CD4-positive, alpha-beta T cell (primary cell): ENCODE measurements at regions not wholly inside any gene's neighbourhood (a gene's known extent, or its start where the extent isn't known, plus 50 kb on each side); places are given as distances from the start of the nearest gene placed in this dataset.
"Not testable (repeated sequence)": the region's sequence is repeated elsewhere in the genome, so short reads cannot be mapped to it uniquely, and the experiment has no call there.

Experiments used
- ATAC-seq: fragments of 200-7000 bp; cut with Tn5 transposase; one replicate; pipeline ENCODE4 v1.10.0; 2022; ENCODE audit warnings: mild to moderate bottlenecking; ENCODE audit not compliant: poor library complexity
- CTCF ChIA-PET: fragments of 350-600 bp; sonication (Branson Sonifier 250); formaldehyde crosslinking; loops from one replicate; lab custom pipeline; 2021; ENCODE audit warnings: antibody characterized with exemption, inconsistent platforms; lab: Charles Lee
- POLR2A ChIA-PET: fragments of 350-600 bp; sonication (Branson Sonifier 250); formaldehyde crosslinking; loops from one replicate; lab custom pipeline; 2021; ENCODE audit warnings: antibody characterized with exemption, inconsistent platforms; lab: Charles Lee
- DNase-seq, 14 experiments: peaks; one replicate each; pipeline ENCODE4 v3.0.0-alpha.2; 2013 to 2020; ENCODE audit warnings: mixed read lengths in 2 of 14
- H3K27ac ChIP-seq, 2 donors: one replicate each; pipeline versions ENCODE4 v1.5.1 to v1.7.0; 2013; ENCODE audit warnings: low read length in 2 of 2, low read depth in 1 of 2, mild to moderate bottlenecking in 1 of 2
- H3K27me3 ChIP-seq, 2 experiments: 1 replicate in 1 of 2; 2 replicates in 1 of 2; pipeline versions ENCODE4 v1.6.1 to v1.7.0; 2013; ENCODE audit warnings: low read length in 2 of 2, control low read depth in 1 of 2, mild to moderate bottlenecking in 1 of 2, moderate library complexity in 1 of 2; ENCODE audit not compliant: insufficient read depth in 2 of 2, control insufficient read depth in 1 of 2
- H3K36me3 ChIP-seq: one replicate; pipeline ENCODE4 v1.6.1; 2013; ENCODE audit warnings: low read length, control low read depth; ENCODE audit not compliant: insufficient read depth
- H3K4me1 ChIP-seq: one replicate; pipeline ENCODE4 v1.6.1; 2013; ENCODE audit warnings: low read length, control low read depth; ENCODE audit not compliant: insufficient read depth
- H3K4me3 ChIP-seq: one replicate; pipeline ENCODE4 v1.5.1; 2013; ENCODE audit warnings: mild to moderate bottlenecking, low read length, moderate library complexity
- H3K9me3 ChIP-seq, 2 experiments: 1 replicate in 1 of 2; 2 replicates in 1 of 2; pipeline versions ENCODE4 v1.6.1 to v1.7.0; 2013; ENCODE audit warnings: low read length in 2 of 2, mild to moderate bottlenecking in 2 of 2, control low read depth in 1 of 2, moderate library complexity in 1 of 2; ENCODE audit not compliant: control insufficient read depth in 1 of 2, insufficient read depth in 1 of 2
- H3K27ac Mint-ChIP-seq: one replicate; pipeline ENCODE4 v1.8.0; 2020; ENCODE audit warnings: mixed read lengths
- H3K27me3 Mint-ChIP-seq: one replicate; pipeline ENCODE4 v1.8.0; 2021; ENCODE audit warnings: mixed read lengths
- H3K36me3 Mint-ChIP-seq: one replicate; pipeline ENCODE4 v1.8.0; 2021; ENCODE audit warnings: low read depth, mixed read lengths
- H3K4me1 Mint-ChIP-seq: one replicate; pipeline ENCODE4 v1.8.0; 2021; ENCODE audit warnings: low read depth, mixed read lengths
- H3K4me3 Mint-ChIP-seq: one replicate; pipeline ENCODE4 v1.8.0; 2020; ENCODE audit warnings: mild to moderate bottlenecking, mixed read lengths
- H3K9me3 Mint-ChIP-seq: one replicate; pipeline ENCODE4 v1.8.0; 2020; ENCODE audit warnings: mixed read lengths
- CTCF ChIP-seq: fragments of 200-600 bp; IDR thresholded peaks from one replicate; pipeline ENCODE4 v1.8.0; 2022; ENCODE audit warnings: antibody characterized with exemption, mild to moderate bottlenecking
- intact Hi-C, 2 experiments: fragments of 100-400 bp; cut with DNase I in 1 of 2; cut with micrococcal nuclease in 1 of 2; formaldehyde crosslinking; loops; one replicate each; pipeline versions ENCODE4 v1.15.1 to v1.9.0; 2023 to 2025; cut with DNase I, micrococcal nuclease

- H3K4me1 ChIP-seq: no peaks in the 10 kb centered on the region
- ChIA-PET CTCF (interaction anchor here (1.1 kb wide), 1 partner anchor 14 kb away, joined by 3 read pairs; no protein-coding TSS in a partner anchor), POLR2A (no interaction called here)
- Mint-ChIP-seq H3K4me3 (no peak overlapping the region), H3K4me1 (peaks cover 6% of the 10 kb centered on the region), H3K36me3 (no peaks in the 10 kb centered on the region), H3K9me3 (no peaks in the 10 kb centered on the region), H3K27me3 (no peaks in the 10 kb centered on the region), H3K27ac (no peak overlapping the region)
- no peaks in the 10 kb centered on the region for H3K36me3 ChIP-seq
- no peak overlapping the region for H3K27ac ChIP-seq
- no peaks in the 10 kb centered on the region for H3K9me3 ChIP-seq
- ATAC-seq (no peak), DNase-seq (no peak)
- no peaks in the 10 kb centered on the region for H3K27me3 ChIP-seq
- no peak for TF ChIP-seq CTCF
- H3K4me3 ChIP-seq: no peak overlapping the region
- intact Hi-C loops: no loop called here
Observed at GRCh38 chr18:38494065-38494464, 928.5 kb upstream of the CELF4 start.

GRCh38 chr18:38491195-38491594, 925.6 kb upstream of the CELF4 start:
- intact Hi-C loops: no loop called here
- H3K4me3 ChIP-seq: no peak overlapping the region
- H3K27ac Mint-ChIP-seq: no peak overlapping the region
- peaks cover 3% of the 10 kb centered on the region for H3K9me3 Mint-ChIP-seq
- peaks cover 6% of the 10 kb centered on the region for H3K4me1 Mint-ChIP-seq
- H3K36me3 Mint-ChIP-seq: no peaks in the 10 kb centered on the region
- DNase-seq (no peak), ATAC-seq (no peak)
- no peak for TF ChIP-seq CTCF
- ChIA-PET POLR2A (no interaction called here), CTCF (no interaction called here)
- no peaks in the 10 kb centered on the region for H3K4me1 ChIP-seq
- H3K36me3 ChIP-seq: no peaks in the 10 kb centered on the region
- H3K27ac ChIP-seq: no peak overlapping the region
- H3K4me3 Mint-ChIP-seq: no peak overlapping the region
- no peaks in the 10 kb centered on the region for H3K9me3 ChIP-seq
- H3K27me3 Mint-ChIP-seq: no peaks in the 10 kb centered on the region
- no peaks in the 10 kb centered on the region for H3K27me3 ChIP-seq

GRCh38 chr18:38489721-38490120, 924.1 kb upstream of the CELF4 start:
- H3K27ac ChIP-seq, H3K27me3 Mint-ChIP-seq, H3K4me3 ChIP-seq, CTCF ChIA-PET, DNase-seq, H3K9me3 Mint-ChIP-seq, H3K27me3 ChIP-seq, H3K36me3 ChIP-seq, H3K27ac Mint-ChIP-seq, H3K36me3 Mint-ChIP-seq, H3K4me1 ChIP-seq, H3K9me3 ChIP-seq, intact Hi-C loops, POLR2A ChIA-PET, H3K4me1 Mint-ChIP-seq, ATAC-seq, H3K4me3 Mint-ChIP-seq: not testable (repeated sequence)

- no peak overlapping the region for H3K27ac Mint-ChIP-seq
- no peak overlapping the region for H3K4me3 ChIP-seq
- no peaks in the 10 kb centered on the region for H3K4me1 ChIP-seq
- H3K36me3 Mint-ChIP-seq: no peaks in the 10 kb centered on the region
- TF ChIP-seq CTCF: no peak
- H3K27ac ChIP-seq: no peak overlapping the region
- H3K4me1 Mint-ChIP-seq: no peaks in the 10 kb centered on the region
- H3K4me3 Mint-ChIP-seq: no peak overlapping the region
- ChIA-PET POLR2A (no interaction called here), CTCF (no interaction called here)
- intact Hi-C loops: no loop called here
- peaks cover 3% of the 10 kb centered on the region for H3K9me3 Mint-ChIP-seq
- H3K9me3 ChIP-seq: no peaks in the 10 kb centered on the region
- no peaks in the 10 kb centered on the region for H3K27me3 Mint-ChIP-seq
- no peaks in the 10 kb centered on the region for H3K36me3 ChIP-seq
- ATAC-seq (no peak), DNase-seq (no peak)
- H3K27me3 ChIP-seq: no peaks in the 10 kb centered on the region
Observed at GRCh38 chr18:38487521-38487920, 921.9 kb upstream of the CELF4 start.
